ENCODE measurements at regions not wholly inside any gene's neighbourhood (a gene's known extent, or its start where the extent isn't known, plus 50 kb on each side); places are given as distances from the start of the nearest gene placed in this dataset.
"Not testable (repeated sequence)": the region's sequence is repeated elsewhere in the genome, so short reads cannot be mapped to it uniquely, and the experiment has no call there.

GRCh38 chr1:19024532-19024931 lies 68.1 kb upstream of the IFFO2 start:
- DNase-seq (ENCODE audit: low spot score): no peak

GRCh38 chr1:19023787-19024186 lies 67.3 kb upstream of the IFFO2 start:
- no peak for DNase-seq (ENCODE audit: low spot score)

DNA sequence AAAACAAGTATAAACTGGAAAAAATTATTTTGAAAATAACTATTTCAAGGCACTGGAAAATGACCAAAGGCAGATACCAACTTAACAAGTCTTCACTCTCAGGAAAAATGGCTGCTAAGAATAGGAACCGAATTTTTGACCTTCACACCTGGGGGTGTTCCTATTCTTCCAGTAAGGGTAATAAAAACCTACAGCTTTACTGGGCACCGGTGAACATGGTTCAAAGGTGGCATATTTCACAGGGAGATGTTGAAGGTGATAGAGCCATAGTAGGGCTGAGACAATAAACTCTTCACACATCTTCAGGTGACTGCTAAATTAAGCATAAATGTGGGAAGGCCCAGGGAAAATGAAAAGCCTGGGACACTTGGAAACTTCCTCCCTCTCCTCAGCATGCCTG lies 65.4 kb upstream of the IFFO2 start:
- DNase-seq (ENCODE audit: low spot score): no peak

GRCh38 chr1:19019288-19019687 lies 62.8 kb upstream of the IFFO2 start:
- DNase-seq (ENCODE audit: low spot score): not testable (repeated sequence)

- DNase-seq (ENCODE audit: low spot score): no peak
Observed at GRCh38 chr1:19015476-19015875, 59.0 kb upstream of the IFFO2 start.

GRCh38 chr1:19014765-19015164 lies 58.3 kb upstream of the IFFO2 start:
- no peak for DNase-seq (ENCODE audit: low spot score)

DNA sequence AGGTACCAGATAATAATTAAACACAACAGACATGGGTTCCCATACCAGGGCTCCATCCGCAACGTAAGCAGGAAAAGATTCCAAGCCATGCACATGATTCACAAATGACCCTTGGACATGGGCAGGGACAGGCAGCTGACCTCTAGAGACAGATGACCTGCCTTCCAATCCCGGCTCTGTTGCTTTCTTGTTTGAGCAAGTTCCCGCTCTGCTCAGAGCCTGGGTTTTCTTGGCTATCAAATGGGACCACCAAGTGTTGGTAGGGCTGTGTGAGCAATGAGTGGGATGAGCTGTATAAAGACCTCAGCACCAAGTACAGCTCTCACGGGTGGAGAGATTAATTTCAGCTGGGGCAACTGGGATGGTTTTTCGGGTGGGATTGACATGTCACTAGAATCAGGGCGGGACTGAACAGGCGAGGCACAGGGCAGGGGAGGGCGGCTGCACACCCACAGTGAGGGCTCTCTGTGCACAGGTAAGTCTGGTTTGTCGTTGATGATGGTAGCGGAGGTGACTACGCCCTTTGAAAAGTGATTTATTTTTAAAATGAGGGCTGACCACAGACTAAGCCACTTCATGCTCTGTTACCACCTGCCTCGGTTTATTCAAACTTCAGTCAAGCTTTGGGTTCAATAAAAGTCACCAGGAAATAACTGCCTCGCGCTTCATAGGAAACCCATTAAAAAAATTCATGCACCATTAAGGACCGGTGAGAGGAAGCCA lies 57.5 kb upstream of the IFFO2 start:
- no peak for DNase-seq (ENCODE audit: low spot score)

DNA sequence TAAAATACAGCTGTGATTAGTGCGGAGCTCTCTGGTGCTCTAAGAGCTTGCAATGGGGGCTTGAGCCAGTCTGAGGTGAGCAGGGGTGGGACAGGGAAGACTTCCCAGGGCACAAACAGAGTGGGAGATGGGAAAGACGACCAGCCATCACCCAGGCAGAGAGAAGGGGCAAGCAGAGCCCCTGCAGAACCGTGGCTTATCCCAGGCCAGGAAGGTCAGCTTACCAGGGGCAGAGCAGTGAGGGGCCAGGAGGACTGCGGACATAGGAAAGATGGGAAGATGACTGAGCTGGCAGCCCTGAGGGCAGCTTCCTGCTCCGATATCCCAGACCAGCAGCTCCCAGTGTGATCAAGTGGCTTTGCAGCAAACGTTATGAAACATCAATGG lies 55.4 kb upstream of the IFFO2 start:
- DNase-seq (ENCODE audit: low spot score): no peak

GRCh38 chr1:19010995-19011844 lies 54.7 kb upstream of the IFFO2 start:
- peak; percentile 45 for DNase-seq (ENCODE audit: low spot score)

DNA sequence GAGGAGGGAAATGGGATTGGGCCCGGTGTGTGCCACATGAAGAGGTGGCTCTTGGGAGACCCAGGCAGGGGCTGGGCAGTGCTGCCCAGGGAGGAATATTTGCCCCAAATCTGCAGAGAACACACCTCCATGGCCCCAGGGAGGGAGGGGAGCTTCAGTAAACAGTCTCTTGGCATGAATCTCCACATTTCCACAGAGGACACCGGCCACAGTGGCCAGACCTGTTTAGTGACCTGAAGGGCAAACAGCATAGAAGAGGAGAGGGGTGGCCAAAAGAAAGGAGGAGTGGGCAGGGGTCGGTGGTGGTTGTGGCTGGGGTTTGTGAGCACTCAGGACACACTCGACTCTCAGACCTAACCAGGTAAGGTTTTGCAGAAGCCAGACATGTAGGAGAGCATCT lies 54.0 kb upstream of the IFFO2 start:
- no peak for DNase-seq (ENCODE audit: low spot score)

GRCh38 chr1:19009882-19010321 lies 53.4 kb upstream of the IFFO2 start:
- peak; percentile 51 for DNase-seq (ENCODE audit: low spot score)

- DNase-seq (ENCODE audit: low spot score): no peak
Observed at GRCh38 chr1:19009126-19009881, 52.8 kb upstream of the IFFO2 start.

DNA sequence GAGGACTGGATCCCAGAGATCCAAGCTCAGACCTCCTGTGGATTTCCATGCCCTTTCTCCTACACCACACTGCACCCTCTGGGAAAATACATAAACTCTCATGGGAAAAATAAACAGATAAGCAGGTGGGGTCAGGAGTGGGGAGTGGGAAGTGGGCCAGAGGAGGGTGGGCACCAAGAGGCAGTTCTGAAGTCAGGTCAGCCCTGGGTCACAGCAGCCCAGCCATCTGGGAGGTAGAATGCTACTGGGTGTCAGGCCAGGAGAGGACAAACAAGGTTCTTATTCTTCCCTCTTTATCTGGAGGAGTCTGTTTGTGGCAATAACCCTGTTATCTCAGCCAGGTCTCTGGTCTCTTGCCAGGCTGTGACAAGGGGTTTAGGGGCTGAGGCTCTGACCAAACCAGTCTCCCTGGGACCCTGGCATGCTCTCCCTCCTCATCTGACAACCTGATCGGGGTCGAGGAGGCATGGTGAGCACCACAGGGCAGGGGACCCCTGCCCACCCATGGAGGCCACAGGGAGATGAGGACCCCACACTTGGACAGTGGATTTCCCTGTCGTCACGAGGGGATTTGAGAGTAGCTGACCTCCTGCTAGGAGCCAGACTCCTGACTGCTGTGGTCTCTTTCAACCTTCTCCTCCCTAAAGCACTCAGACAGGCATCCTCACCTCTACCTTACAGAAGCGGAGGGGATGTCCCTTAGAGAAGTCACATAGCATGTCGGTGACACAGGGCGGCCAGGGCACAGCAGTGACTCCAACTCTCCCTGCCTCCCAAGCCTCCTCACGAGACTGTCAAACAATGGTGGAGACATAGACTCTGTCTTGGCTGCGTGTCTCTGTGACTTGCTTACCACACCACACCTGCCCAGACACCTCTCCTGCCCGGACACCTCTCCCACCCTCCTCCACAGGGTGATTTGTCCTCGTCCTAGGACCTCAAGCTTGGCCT lies 51.3 kb upstream of the IFFO2 start:
- DNase-seq (ENCODE audit: low spot score): no peak

DNA sequence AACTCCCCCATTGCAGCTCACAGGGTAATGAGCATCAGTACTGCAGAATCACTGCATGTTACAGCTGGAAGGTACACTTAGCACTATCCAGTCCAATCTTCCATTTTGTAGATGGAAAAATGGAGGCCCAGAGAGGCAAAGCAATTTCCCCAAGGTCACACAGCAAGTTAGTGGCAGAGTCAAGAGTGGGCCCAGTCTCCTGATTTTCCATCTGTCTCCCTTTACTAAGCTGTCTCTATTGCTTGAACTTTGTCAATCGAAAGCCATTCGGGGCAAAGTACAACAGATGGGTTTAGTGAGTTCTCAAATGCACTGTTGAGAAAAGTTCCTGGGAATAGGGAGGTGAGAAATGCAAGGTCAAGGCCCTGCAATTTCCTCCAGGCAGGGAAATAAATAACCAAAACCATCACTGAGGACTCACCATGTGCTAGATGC lies 50.4 kb upstream of the IFFO2 start:
- no peak for DNase-seq (ENCODE audit: low spot score)
